HepG2 (cell line): ENCODE measurements at regions not wholly inside any gene's neighbourhood (a gene's known extent, or its start where the extent isn't known, plus 50 kb on each side); places are given as distances from the start of the nearest gene placed in this dataset.

Source experiments
- ATAC-seq: fragments of 200-7000 bp; cut with Tn5 transposase; 3 replicates; pipeline ENCODE4 v1.9.1; 2020; ENCODE audit warnings: mild to moderate bottlenecking, moderate library complexity
- BruUV-seq: library from RNA; stranded (reverse); fragments of 400-500 nt; replicated peaks from 2 replicates; lab custom pipeline; 2021; lab: Mats Ljungman, UMichigan
- CTCF ChIA-PET: fragments of 300-600 bp; formaldehyde crosslinking; extraction: SDS; loops from one replicate; lab custom pipeline; 2021; ENCODE audit warnings: low total read pairs, inconsistent platforms, low intra/inter-chr PET ratio; lab: Yijun Ruan, JAX
- POLR2A ChIA-PET: fragments of 350-600 bp; sonication (Branson Sonifier 250); formaldehyde crosslinking; loops from one replicate; lab custom pipeline; 2020; ENCODE audit warnings: antibody characterized with exemption, inconsistent platforms; lab: Yijun Ruan, JAX
- DNase-seq: peaks from one replicate; pipeline ENCODE4 v3.0.0-alpha.2; 2015; ENCODE audit warnings: low spot score
- FAIRE-seq: peaks from 3 replicates; lab custom pipeline; 2011; peaks lifted over from hg19 to GRCh38; lab: Jason Lieb, UNC
- H2AFZ ChIP-seq: one replicate; pipeline ENCODE4 v1.6.1; 2011; ENCODE audit warnings: low read length, inconsistent platforms
- H3K27ac ChIP-seq: fragments of 300-600 bp; 3 replicates; pipeline ENCODE4 v1.8.0; 2011; ENCODE audit warnings: mixed run types, mild to moderate bottlenecking, mixed read lengths, low read length, inconsistent platforms; ENCODE audit not compliant: insufficient read depth; ENCODE audit errors: extremely low read length
- H3K27me3 ChIP-seq, 2 experiments: fragments of 200-600 bp in 1 of 2; 2 replicates in 1 of 2; 3 replicates in 1 of 2; pipeline versions ENCODE4 v1.6.0 to v1.8.0; 2011; ENCODE audit warnings: low read length in 2 of 2, mild to moderate bottlenecking in 2 of 2, moderate library complexity in 2 of 2, inconsistent platforms in 1 of 2; ENCODE audit not compliant: insufficient read depth in 2 of 2, control insufficient read depth in 1 of 2
- H3K36me3 ChIP-seq, 2 experiments: fragments of 200-600 bp in 1 of 2; replicated peaks in 1 of 2; 2 replicates in 1 of 2; 3 replicates in 1 of 2; pipeline versions ENCODE4 v1.5.1 to v1.8.0; 2011; ENCODE audit warnings: low read length in 2 of 2, inconsistent platforms in 1 of 2; ENCODE audit not compliant: insufficient read depth in 2 of 2, control insufficient read depth in 1 of 2
- H3K4me1 ChIP-seq: 2 replicates; pipeline ENCODE4 v1.5.1; 2012; ENCODE audit warnings: low read length, inconsistent platforms; ENCODE audit not compliant: insufficient read depth
- H3K4me2 ChIP-seq: 2 replicates; pipeline ENCODE4 v1.6.0; 2011; ENCODE audit warnings: low read depth, low read length, inconsistent platforms
- H3K4me3 ChIP-seq, 3 experiments: fragments of 200-600 bp in 1 of 3; sonication (generic), shearing (Covaris generic) in 1 of 3; replicated peaks in 1 of 3; 2 replicates each; pipeline ENCODE4 v1.5.1; 2011 to 2016; ENCODE audit warnings: low read length in 3 of 3, inconsistent platforms in 2 of 3, low read depth in 2 of 3, mild to moderate bottlenecking in 2 of 3, control low read depth in 1 of 3, mixed read lengths in 1 of 3; ENCODE audit not compliant: insufficient read depth in 1 of 3
- H3K79me2 ChIP-seq: one replicate; pipeline ENCODE4 v1.6.1; 2011; ENCODE audit warnings: low read length, inconsistent platforms; ENCODE audit not compliant: insufficient read depth
- H3K9ac ChIP-seq: 2 replicates; pipeline ENCODE4 v1.6.0; 2011; ENCODE audit warnings: mild to moderate bottlenecking, low read depth, low read length, inconsistent platforms; ENCODE audit not compliant: insufficient read depth
- H3K9me3 ChIP-seq: 2 replicates; pipeline ENCODE4 v1.5.1; 2012; ENCODE audit warnings: mild to moderate bottlenecking, low read length
- H4K20me1 ChIP-seq: 2 replicates; pipeline ENCODE4 v1.6.0; 2011; ENCODE audit warnings: inconsistent platforms, mild to moderate bottlenecking, low read length, moderate library complexity; ENCODE audit not compliant: insufficient read depth
- HNF1B ChIP-seq: sonication (generic); formaldehyde crosslinking; IDR thresholded peaks from 2 replicates; pipeline ENCODE4 v1.5.1; 2020; ENCODE audit warnings: mild to moderate bottlenecking, moderate library complexity, missing genetic modification reagents
- HNRNPL ChIP-seq: fragments of 200-400 bp; formaldehyde crosslinking; IDR thresholded peaks from 2 replicates; pipeline ENCODE4 v1.6.1; 2017; ENCODE audit warnings: mild to moderate bottlenecking, low read depth, low read length
- MTA1 ChIP-seq: sonication (generic); formaldehyde crosslinking; IDR thresholded peaks from 2 replicates; pipeline ENCODE4 v1.4.0; 2020; ENCODE audit warnings: missing genetic modification reagents, mild to moderate bottlenecking, borderline replicate concordance
- MXD4 ChIP-seq: IDR thresholded peaks from 2 replicates; pipeline ENCODE4 v1.6.1; 2016; ENCODE audit warnings: mild to moderate bottlenecking, missing biosample characterization, missing genetic modification reagents
- SOX5 ChIP-seq: IDR thresholded peaks from 2 replicates; pipeline ENCODE4 v1.6.1; 2016; ENCODE audit warnings: borderline replicate concordance
- TBL1XR1 ChIP-seq: fragments of 150-350 bp; IDR thresholded peaks from 2 replicates; pipeline ENCODE4 v1.6.1; 2014; ENCODE audit warnings: borderline replicate concordance, low read length; ENCODE audit not compliant: partially characterized antibody
- TOPORS ChIP-seq: sonication (generic); formaldehyde crosslinking; IDR thresholded peaks from 2 replicates; pipeline ENCODE4 v1.8.0; 2023; ENCODE audit warnings: mild to moderate bottlenecking, missing genetic modification reagents
- ZNF713 ChIP-seq: sonication (generic); formaldehyde crosslinking; IDR thresholded peaks from 2 replicates; pipeline ENCODE4 v1.4.0; 2020; ENCODE audit warnings: mild to moderate bottlenecking, missing genetic modification reagents
- WGBS: methylation state at CpG from one replicate; pipeline ENCODE4 v1.1.6; 2017; ENCODE audit warnings: low lambda C conversion rate; 5-methylcytosine and 5-hydroxymethylcytosine counted together
- in situ Hi-C: cut with HindIII; loops from 2 replicates; pipeline ENCODE4 v1.10.0; 2017; ENCODE audit warnings: low pct_unique_long_range_greater_than_20kb; ENCODE audit not compliant: extremely low pct_ligation_motif_present
- intact Hi-C: fragments of 100-400 bp; cut with micrococcal nuclease; formaldehyde crosslinking; loops from one replicate; pipeline ENCODE4 v1.10.0; 2022; ENCODE audit not compliant: unreplicated experiment
- TF ChIP-seq, protein P1 (sequence below): sonication (generic); formaldehyde crosslinking; IDR thresholded peaks from 2 replicates; pipeline ENCODE4 v1.5.1; 2020; ENCODE audit warnings: missing genetic modification reagents, mild to moderate bottlenecking, borderline replicate concordance
- TF ChIP-seq, protein P2 (sequence below): IDR thresholded peaks from 2 replicates; pipeline ENCODE4 v1.6.1; 2012; ENCODE audit warnings: low read depth, low read length, improper control_type of control experiment

- no peak overlapping the region for H3K9ac ChIP-seq
- H3K4me2 ChIP-seq: no peak overlapping the region
- H2AFZ ChIP-seq: no peak overlapping the region
- 4% methylated on average over 3 of the region's 3 CpGs for WGBS
- FAIRE-seq (no peak), ATAC-seq (no peak), DNase-seq (no peak)
- H4K20me1 ChIP-seq: no peaks in the 10 kb centered on the region
- POLR2A ChIA-PET: no interaction called here
- CTCF ChIA-PET: no interaction called here
- H3K4me3 ChIP-seq: no peak overlapping the region
- H3K9me3 ChIP-seq: peaks cover 65% of the 10 kb centered on the region
- H3K4me1 ChIP-seq: no peaks in the 10 kb centered on the region
- intact Hi-C loops (no loop called here), in situ Hi-C loops (no loop called here)
- no peaks in the 10 kb centered on the region for H3K79me2 ChIP-seq
- H3K27me3 ChIP-seq: no peaks in the 10 kb centered on the region
- no peak overlapping the region for H3K27ac ChIP-seq
- no peaks in the 10 kb centered on the region for H3K36me3 ChIP-seq
- no peak for TF ChIP-seq TOPORS (CRISPR knock-in tag)
- TF ChIP-seq SOX5 (CRISPR knock-in tag): no peak
- TF ChIP-seq MTA1 (CRISPR knock-in tag): no peak
- no peak for TF ChIP-seq TBL1XR1
- TF ChIP-seq HNF1B (CRISPR knock-in tag): no peak
- TF ChIP-seq, protein P1, sequence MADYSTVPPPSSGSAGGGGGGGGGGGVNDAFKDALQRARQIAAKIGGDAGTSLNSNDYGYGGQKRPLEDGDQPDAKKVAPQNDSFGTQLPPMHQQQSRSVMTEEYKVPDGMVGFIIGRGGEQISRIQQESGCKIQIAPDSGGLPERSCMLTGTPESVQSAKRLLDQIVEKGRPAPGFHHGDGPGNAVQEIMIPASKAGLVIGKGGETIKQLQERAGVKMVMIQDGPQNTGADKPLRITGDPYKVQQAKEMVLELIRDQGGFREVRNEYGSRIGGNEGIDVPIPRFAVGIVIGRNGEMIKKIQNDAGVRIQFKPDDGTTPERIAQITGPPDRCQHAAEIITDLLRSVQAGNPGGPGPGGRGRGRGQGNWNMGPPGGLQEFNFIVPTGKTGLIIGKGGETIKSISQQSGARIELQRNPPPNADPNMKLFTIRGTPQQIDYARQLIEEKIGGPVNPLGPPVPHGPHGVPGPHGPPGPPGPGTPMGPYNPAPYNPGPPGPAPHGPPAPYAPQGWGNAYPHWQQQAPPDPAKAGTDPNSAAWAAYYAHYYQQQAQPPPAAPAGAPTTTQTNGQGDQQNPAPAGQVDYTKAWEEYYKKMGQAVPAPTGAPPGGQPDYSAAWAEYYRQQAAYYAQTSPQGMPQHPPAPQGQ (CRISPR knock-in tag): no peak
- no peak for TF ChIP-seq HNRNPL
- TF ChIP-seq, protein P2, sequence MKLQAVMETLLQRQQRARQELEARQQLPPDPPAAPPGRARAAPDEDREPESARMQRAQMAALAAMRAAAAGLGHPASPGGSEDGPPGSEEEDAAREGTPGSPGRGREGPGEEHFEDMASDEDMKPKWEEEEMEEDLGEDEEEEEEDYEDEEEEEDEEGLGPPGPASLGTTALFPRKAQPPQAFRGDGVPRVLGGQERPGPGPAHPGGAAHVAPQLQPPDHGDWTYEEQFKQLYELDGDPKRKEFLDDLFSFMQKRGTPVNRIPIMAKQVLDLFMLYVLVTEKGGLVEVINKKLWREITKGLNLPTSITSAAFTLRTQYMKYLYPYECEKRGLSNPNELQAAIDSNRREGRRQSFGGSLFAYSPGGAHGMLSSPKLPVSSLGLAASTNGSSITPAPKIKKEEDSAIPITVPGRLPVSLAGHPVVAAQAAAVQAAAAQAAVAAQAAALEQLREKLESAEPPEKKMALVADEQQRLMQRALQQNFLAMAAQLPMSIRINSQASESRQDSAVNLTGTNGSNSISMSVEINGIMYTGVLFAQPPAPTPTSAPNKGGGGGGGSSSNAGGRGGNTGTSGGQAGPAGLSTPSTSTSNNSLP: no peak
- TF ChIP-seq ZNF713 (CRISPR knock-in tag): no peak
- no peak for TF ChIP-seq MXD4 (CRISPR knock-in tag)
- TF ChIP-seq, all 625 proteins: peak for 0
- BruUV-seq: no TSS peak
Measured at GRCh38 chr1:82612986-82613385, 812.3 kb downstream of the ADGRL2 start.
